ENCODE measurements at regions not wholly inside any gene's neighbourhood (a gene's known extent, or its start where the extent isn't known, plus 50 kb on each side); places are given as distances from the start of the nearest gene placed in this dataset.

DNA sequence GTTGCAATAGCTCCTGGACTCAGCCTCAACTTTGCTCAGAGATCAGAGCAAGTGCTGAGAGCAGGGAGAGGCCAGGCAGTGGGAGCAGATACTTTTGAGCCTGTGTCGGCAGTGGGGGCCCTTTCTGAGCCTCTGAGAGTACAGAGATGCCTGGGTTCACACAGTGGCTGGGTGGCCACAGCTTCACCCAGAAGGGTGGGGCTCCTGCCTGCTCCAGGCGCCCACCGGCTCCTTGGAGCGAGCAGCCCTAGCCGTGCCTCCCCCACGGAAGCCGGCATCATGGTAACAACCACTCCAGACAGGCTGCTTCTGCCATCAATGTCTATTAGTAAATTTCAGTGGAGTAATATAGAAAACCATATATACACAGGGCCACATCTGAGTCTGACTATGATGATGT lies 619.2 kb upstream of the SETBP1 start:
- Histone ChIP-seq H3K4me3 (ENCODE audit: low read length in 2 of 2) (no peak overlapping the region), H3K79me1 (ENCODE audit: low read depth, low read length) (no peaks in the 10 kb centered on the region), H3K18ac (ENCODE audit: low read length) (peak overlapping the region; percentile 36), H2BK5ac (ENCODE audit: low read length) (no peak overlapping the region), H3K14ac (ENCODE audit: low read length) (no peak overlapping the region), H3K9me3 (replicated peaks in 1 of 2; ENCODE audit: control insufficient read depth in 2 of 2, insufficient read depth in 1 of 2, low read depth in 1 of 2, low read length in 2 of 2) (peaks cover 3 to 7% of the 10 kb centered on the region in 2 donors), H4K8ac (ENCODE audit: low read depth, low read length) (no peak overlapping the region), H2AFZ (ENCODE audit: low read length) (no peak overlapping the region), H2BK120ac (ENCODE audit: low read depth, low read length) (no peak overlapping the region), H3K4ac (ENCODE audit: low read length) (no peak overlapping the region), H3K4me1 (ENCODE audit: control insufficient read depth in 2 of 2, insufficient read depth in 1 of 2, low read depth in 1 of 2, low read length in 2 of 2) (no peaks in the 10 kb centered on the region), H3K27ac (replicated peaks; ENCODE audit: low read length) (no peak overlapping the region), H4K91ac (ENCODE audit: low read depth, low read length, poor library complexity) (no peak overlapping the region), H2BK15ac (ENCODE audit: low read length) (peak overlapping the region; percentile 38), H3K4me2 (ENCODE audit: insufficient read depth, low read length, poor library complexity, severe bottlenecking) (no peak overlapping the region), H3K9ac (ENCODE audit: low read depth, low read length, poor library complexity) (no peak overlapping the region), H3K36me3 (replicated peaks in 1 of 2; ENCODE audit: control insufficient read depth in 2 of 2, insufficient read depth in 2 of 2, low read length in 2 of 2) (no peaks in the 10 kb centered on the region), H2BK12ac (ENCODE audit: low read length) (no peak overlapping the region), H3K27me3 (ENCODE audit: control insufficient read depth in 3 of 3, insufficient read depth in 3 of 3, low read depth in 1 of 3, low read length in 3 of 3) (no peaks in the 10 kb centered on the region), H2AK5ac (ENCODE audit: low read depth, low read length) (no peak overlapping the region), H3K23ac (ENCODE audit: low read depth, low read length, poor library complexity) (peak overlapping the region; percentile 1)
- no CpG with 5 or more reads among the region's 7 CpGs for WGBS, 2 donors (ENCODE audit: extremely low coverage in 2 of 2, insufficient read length in 2 of 2, insufficient replicate concordance in 1 of 2)
- DNase-seq (ENCODE audit: low spot score), result no peak

DNA sequence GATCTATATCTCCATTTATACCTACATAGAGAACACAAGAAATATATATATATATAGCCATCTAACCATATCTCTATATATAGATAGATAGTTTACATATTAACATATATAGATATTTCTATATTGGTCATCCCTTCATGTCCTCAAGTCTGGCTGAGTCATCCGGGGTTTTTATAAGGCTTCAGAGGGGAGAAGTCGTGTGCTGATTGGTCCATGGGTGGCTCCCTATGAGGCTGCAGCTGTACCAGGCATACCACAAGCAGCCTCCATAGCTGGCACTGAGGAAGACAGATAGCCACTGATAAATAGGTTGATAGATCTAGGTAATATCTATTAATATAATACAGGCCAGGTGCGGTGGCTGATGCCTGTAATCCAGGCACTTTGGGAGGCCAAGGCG lies 618.3 kb upstream of the SETBP1 start:
- no peak overlapping the region for H2AFZ ChIP-seq (ENCODE audit: low read length)
- no peak overlapping the region for H2BK12ac ChIP-seq (ENCODE audit: low read length)
- no peak overlapping the region for H3K23ac ChIP-seq (ENCODE audit: low read depth, low read length, poor library complexity)
- no peak overlapping the region for H3K4ac ChIP-seq (ENCODE audit: low read length)
- H2BK120ac ChIP-seq (ENCODE audit: low read depth, low read length), result no peak overlapping the region
- no peak overlapping the region for H3K9ac ChIP-seq (ENCODE audit: low read depth, low read length, poor library complexity)
- no peak overlapping the region for H3K18ac ChIP-seq (ENCODE audit: low read length)
- no peak overlapping the region for H2BK5ac ChIP-seq (ENCODE audit: low read length)
- H3K27me3 ChIP-seq (ENCODE audit: control insufficient read depth in 3 of 3, insufficient read depth in 3 of 3, low read depth in 1 of 3, low read length in 3 of 3), result no peaks in the 10 kb centered on the region
- WGBS, 2 donors (ENCODE audit: extremely low coverage in 2 of 2, insufficient read length in 2 of 2, insufficient replicate concordance in 1 of 2), result no CpG with 5 or more reads among the region's 4 CpGs
- H3K79me1 ChIP-seq (ENCODE audit: low read depth, low read length), result no peaks in the 10 kb centered on the region
- no peak for DNase-seq (ENCODE audit: low spot score)
- no peak overlapping the region for H3K4me2 ChIP-seq (ENCODE audit: insufficient read depth, low read length, poor library complexity, severe bottlenecking)
- H3K4me1 ChIP-seq (ENCODE audit: control insufficient read depth in 2 of 2, insufficient read depth in 1 of 2, low read depth in 1 of 2, low read length in 2 of 2), result no peaks in the 10 kb centered on the region
- H4K91ac ChIP-seq (ENCODE audit: low read depth, low read length, poor library complexity), result no peak overlapping the region
- H3K36me3 ChIP-seq (replicated peaks in 1 of 2; ENCODE audit: control insufficient read depth in 2 of 2, insufficient read depth in 2 of 2, low read length in 2 of 2), result no peaks in the 10 kb centered on the region
- no peak overlapping the region for H2BK15ac ChIP-seq (ENCODE audit: low read length)
- no peak overlapping the region for H4K8ac ChIP-seq (ENCODE audit: low read depth, low read length)
- H3K4me3 ChIP-seq (ENCODE audit: low read length in 2 of 2), result no peak overlapping the region
- no peak overlapping the region for H2AK5ac ChIP-seq (ENCODE audit: low read depth, low read length)
- no peak overlapping the region for H3K14ac ChIP-seq (ENCODE audit: low read length)
- H3K27ac ChIP-seq (replicated peaks; ENCODE audit: low read length), result no peak overlapping the region
- peaks cover 3 to 7% of the 10 kb centered on the region in 2 donors for H3K9me3 ChIP-seq (replicated peaks in 1 of 2; ENCODE audit: control insufficient read depth in 2 of 2, insufficient read depth in 1 of 2, low read depth in 1 of 2, low read length in 2 of 2)

DNA sequence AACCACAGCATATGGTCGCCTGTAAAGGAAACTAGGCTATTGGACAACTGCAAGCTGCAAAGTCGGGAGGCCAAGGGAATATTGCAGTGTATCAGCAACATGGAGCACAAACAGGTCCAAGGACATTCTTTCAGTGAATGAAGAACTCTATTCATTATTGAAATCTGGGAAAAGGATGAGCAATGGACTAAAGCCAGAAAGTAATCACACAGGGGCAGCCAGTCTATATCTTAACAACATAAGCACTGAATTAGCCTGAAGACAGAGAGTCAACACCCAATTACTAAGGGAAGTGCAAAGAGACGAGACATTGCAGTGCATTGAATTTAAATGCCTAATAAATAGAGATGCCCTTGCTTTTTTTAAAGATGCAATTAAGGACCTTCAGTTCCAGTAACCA lies 615.5 kb upstream of the SETBP1 start:
- Histone ChIP-seq H3K18ac (ENCODE audit: low read length) (no peak overlapping the region), H4K8ac (ENCODE audit: low read depth, low read length) (no peak overlapping the region), H4K91ac (ENCODE audit: low read depth, low read length, poor library complexity) (no peak overlapping the region), H3K4me1 (ENCODE audit: control insufficient read depth in 2 of 2, insufficient read depth in 1 of 2, low read depth in 1 of 2, low read length in 2 of 2) (no peaks in the 10 kb centered on the region), H2BK12ac (ENCODE audit: low read length) (no peak overlapping the region), H2BK120ac (ENCODE audit: low read depth, low read length) (no peak overlapping the region), H2AK5ac (ENCODE audit: low read depth, low read length) (no peak overlapping the region), H3K9me3 (replicated peaks in 1 of 2; ENCODE audit: control insufficient read depth in 2 of 2, insufficient read depth in 1 of 2, low read depth in 1 of 2, low read length in 2 of 2) (peaks cover 3 to 5% of the 10 kb centered on the region in 2 donors), H3K14ac (ENCODE audit: low read length) (no peak overlapping the region), H3K4ac (ENCODE audit: low read length) (no peak overlapping the region), H3K79me1 (ENCODE audit: low read depth, low read length) (no peaks in the 10 kb centered on the region), H3K27ac (replicated peaks; ENCODE audit: low read length) (no peak overlapping the region), H3K4me2 (ENCODE audit: insufficient read depth, low read length, poor library complexity, severe bottlenecking) (no peak overlapping the region), H3K4me3 (ENCODE audit: low read length in 2 of 2) (no peak overlapping the region), H2BK5ac (ENCODE audit: low read length) (no peak overlapping the region), H3K9ac (ENCODE audit: low read depth, low read length, poor library complexity) (no peak overlapping the region), H2BK15ac (ENCODE audit: low read length) (no peak overlapping the region), H3K23ac (ENCODE audit: low read depth, low read length, poor library complexity) (no peak overlapping the region), H2AFZ (ENCODE audit: low read length) (no peak overlapping the region), H3K27me3 (ENCODE audit: control insufficient read depth in 3 of 3, insufficient read depth in 3 of 3, low read depth in 1 of 3, low read length in 3 of 3) (no peaks in the 10 kb centered on the region), H3K36me3 (replicated peaks in 1 of 2; ENCODE audit: control insufficient read depth in 2 of 2, insufficient read depth in 2 of 2, low read length in 2 of 2) (no peaks in the 10 kb centered on the region)
- DNase-seq (ENCODE audit: low spot score), result no peak
- WGBS, 2 donors (ENCODE audit: extremely low coverage in 2 of 2, insufficient read length in 2 of 2, insufficient replicate concordance in 1 of 2), result no CpG with 5 or more reads among the region's 3 CpGs

DNA sequence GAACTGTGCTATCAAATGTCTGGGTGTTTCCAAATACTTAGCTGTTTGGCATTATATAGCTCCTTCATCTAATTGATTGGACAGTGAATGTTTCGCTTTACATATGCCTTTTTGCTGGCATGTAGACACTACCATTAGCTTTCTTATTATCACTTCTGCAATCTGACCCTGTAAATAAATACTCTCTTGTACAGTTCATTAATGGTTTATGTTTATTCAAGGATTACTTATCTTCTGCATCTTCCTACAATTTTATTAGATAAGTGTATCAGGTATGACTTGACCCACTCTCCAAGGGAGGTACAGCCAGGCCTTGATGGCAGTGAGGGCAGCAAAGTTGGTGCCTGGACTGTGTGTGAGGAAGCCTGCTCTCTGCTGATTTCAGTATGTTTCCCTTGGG lies 614.1 kb upstream of the SETBP1 start:
- Histone ChIP-seq H3K4me1 (ENCODE audit: control insufficient read depth in 2 of 2, insufficient read depth in 1 of 2, low read depth in 1 of 2, low read length in 2 of 2) (no peaks in the 10 kb centered on the region), H2BK5ac (ENCODE audit: low read length) (no peak overlapping the region), H4K8ac (ENCODE audit: low read depth, low read length) (no peak overlapping the region), H3K9ac (ENCODE audit: low read depth, low read length, poor library complexity) (no peak overlapping the region), H3K9me3 (replicated peaks in 1 of 2; ENCODE audit: control insufficient read depth in 2 of 2, insufficient read depth in 1 of 2, low read depth in 1 of 2, low read length in 2 of 2) (no peaks in the 10 kb centered on the region), H2BK12ac (ENCODE audit: low read length) (no peak overlapping the region), H3K4me2 (ENCODE audit: insufficient read depth, low read length, poor library complexity, severe bottlenecking) (no peak overlapping the region), H2BK15ac (ENCODE audit: low read length) (no peak overlapping the region), H3K4me3 (ENCODE audit: low read length in 2 of 2) (no peak overlapping the region), H2AK5ac (ENCODE audit: low read depth, low read length) (no peak overlapping the region), H3K14ac (ENCODE audit: low read length) (no peak overlapping the region), H3K4ac (ENCODE audit: low read length) (no peak overlapping the region), H3K23ac (ENCODE audit: low read depth, low read length, poor library complexity) (no peak overlapping the region), H2AFZ (ENCODE audit: low read length) (no peak overlapping the region), H3K36me3 (replicated peaks in 1 of 2; ENCODE audit: control insufficient read depth in 2 of 2, insufficient read depth in 2 of 2, low read length in 2 of 2) (no peaks in the 10 kb centered on the region), H3K18ac (ENCODE audit: low read length) (no peak overlapping the region), H3K79me1 (ENCODE audit: low read depth, low read length) (no peaks in the 10 kb centered on the region), H2BK120ac (ENCODE audit: low read depth, low read length) (no peak overlapping the region), H3K27ac (replicated peaks; ENCODE audit: low read length) (no peak overlapping the region), H4K91ac (ENCODE audit: low read depth, low read length, poor library complexity) (no peak overlapping the region), H3K27me3 (ENCODE audit: control insufficient read depth in 3 of 3, insufficient read depth in 3 of 3, low read depth in 1 of 3, low read length in 3 of 3) (no peaks in the 10 kb centered on the region)
- no peak for DNase-seq (ENCODE audit: low spot score)
- WGBS, 2 donors (ENCODE audit: extremely low coverage in 2 of 2, insufficient read length in 2 of 2, insufficient replicate concordance in 1 of 2), result no CpG with 5 or more reads among the region's 1 CpG
